Upper lobe of left lung (tissue), 4 donors: ENCODE measurements at regions not wholly inside any gene's neighbourhood (a gene's known extent, or its start where the extent isn't known, plus 50 kb on each side); places are given as distances from the start of the nearest gene placed in this dataset.

ENCODE experiments used
- POLR2A ChIP-seq, 4 donors: fragments of 450-650 bp; IDR thresholded peaks; one replicate each; pipeline ENCODE4 v1.5.1; 2016 to 2017; ENCODE audit warnings: antibody characterized with exemption in 4 of 4, mild to moderate bottlenecking in 2 of 4
- POLR2AphosphoS5 ChIP-seq, 2 donors: sonication (generic); formaldehyde crosslinking; IDR thresholded peaks; one replicate each; pipeline ENCODE4 v1.5.1; 2017; ENCODE audit warnings: antibody characterized with exemption in 2 of 2
- TF ChIP-seq, protein P1 (sequence below), 6 experiments: fragments of 450-650 bp in 4 of 6; fragments of 200-600 bp in 2 of 6; sonication (generic) in 2 of 6; IDR thresholded peaks; one replicate each; pipeline ENCODE4 v1.5.1; 2016 to 2019; ENCODE audit warnings: antibody characterized with exemption in 6 of 6

DNA sequence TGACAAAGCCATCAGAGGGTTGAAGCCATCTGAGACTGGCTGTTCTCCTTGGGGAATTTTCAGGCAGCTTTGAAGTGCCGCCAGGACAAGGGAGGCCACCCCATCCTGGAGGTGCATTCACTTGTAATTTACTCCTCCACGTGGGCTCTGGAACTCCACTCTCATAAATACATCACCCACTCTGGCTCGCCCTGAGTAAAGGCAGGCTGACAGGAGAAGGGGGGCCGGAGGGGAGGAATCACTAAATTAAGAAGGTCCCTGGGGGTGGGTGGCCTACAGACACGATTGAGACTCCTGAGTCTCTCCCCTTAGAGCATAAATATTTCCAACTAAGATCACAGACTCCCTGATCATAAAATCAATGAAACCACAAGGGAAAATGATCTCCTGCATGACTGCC is 56.3 kb upstream of the HNF1B start:
- TF ChIP-seq, protein P1, sequence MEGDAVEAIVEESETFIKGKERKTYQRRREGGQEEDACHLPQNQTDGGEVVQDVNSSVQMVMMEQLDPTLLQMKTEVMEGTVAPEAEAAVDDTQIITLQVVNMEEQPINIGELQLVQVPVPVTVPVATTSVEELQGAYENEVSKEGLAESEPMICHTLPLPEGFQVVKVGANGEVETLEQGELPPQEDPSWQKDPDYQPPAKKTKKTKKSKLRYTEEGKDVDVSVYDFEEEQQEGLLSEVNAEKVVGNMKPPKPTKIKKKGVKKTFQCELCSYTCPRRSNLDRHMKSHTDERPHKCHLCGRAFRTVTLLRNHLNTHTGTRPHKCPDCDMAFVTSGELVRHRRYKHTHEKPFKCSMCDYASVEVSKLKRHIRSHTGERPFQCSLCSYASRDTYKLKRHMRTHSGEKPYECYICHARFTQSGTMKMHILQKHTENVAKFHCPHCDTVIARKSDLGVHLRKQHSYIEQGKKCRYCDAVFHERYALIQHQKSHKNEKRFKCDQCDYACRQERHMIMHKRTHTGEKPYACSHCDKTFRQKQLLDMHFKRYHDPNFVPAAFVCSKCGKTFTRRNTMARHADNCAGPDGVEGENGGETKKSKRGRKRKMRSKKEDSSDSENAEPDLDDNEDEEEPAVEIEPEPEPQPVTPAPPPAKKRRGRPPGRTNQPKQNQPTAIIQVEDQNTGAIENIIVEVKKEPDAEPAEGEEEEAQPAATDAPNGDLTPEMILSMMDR (IDR thresholded peaks at IDR 0.05): no peak
- no peak for TF ChIP-seq POLR2AphosphoS5 (IDR thresholded peaks at IDR 0.05)
- TF ChIP-seq POLR2A (IDR thresholded peaks at IDR 0.05): no peak
